SH-SY5Y (cell line): ENCODE measurements at regions not wholly inside any gene's neighbourhood (a gene's known extent, or its start where the extent isn't known, plus 50 kb on each side); places are given as distances from the start of the nearest gene placed in this dataset.

Source experiments
- GATA2 ChIP-seq: IDR thresholded peaks from 2 replicates; pipeline ENCODE4 v1.6.1; 2011; ENCODE audit warnings: mild to moderate bottlenecking, low read depth, low read length
- GATA3 ChIP-seq: IDR thresholded peaks from 2 replicates; pipeline ENCODE4 v1.6.1; 2011; ENCODE audit warnings: low read depth, mild to moderate bottlenecking, low read length, moderate library complexity

DNA sequence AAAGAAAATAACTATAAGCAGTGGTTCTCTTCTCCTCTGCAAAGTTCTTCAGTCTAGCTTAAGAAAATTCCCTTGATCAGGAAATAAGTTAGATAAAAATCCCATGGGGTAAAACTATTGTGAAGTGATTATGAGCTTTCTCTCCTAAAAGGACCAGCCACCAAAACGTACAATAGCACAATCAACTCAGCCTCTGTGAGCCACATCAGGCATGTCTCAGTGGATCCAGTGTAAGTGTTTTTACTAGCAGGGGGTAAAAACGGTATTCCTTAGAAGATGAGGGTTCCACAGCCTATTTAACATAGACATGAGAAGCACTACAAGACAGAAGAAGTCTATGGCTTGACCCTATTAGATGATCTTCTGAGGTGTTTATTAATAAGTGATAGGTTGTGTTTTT lies 503.2 kb downstream of the PIK3C3 start:
- TF ChIP-seq GATA3 (no peak), GATA2 (no peak)

DNA sequence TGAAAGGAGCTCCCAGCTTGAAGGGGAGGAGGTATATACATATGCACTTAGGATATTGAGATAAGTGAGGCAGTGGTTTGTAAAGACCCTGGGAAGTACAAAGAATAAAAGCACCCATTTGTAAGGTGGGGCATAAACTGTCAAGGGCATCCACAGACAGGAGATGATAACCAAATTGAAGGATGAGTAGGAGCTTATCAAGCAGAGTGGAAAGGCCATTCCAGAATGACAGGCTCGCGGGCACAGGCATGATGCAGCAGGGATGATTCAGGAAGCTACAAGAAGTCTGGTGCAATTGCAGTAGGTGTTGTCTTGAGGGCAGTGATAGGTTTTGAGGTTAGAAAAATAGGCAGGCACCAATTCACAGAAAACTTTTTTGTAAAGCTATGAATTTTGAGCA lies 504.8 kb downstream of the PIK3C3 start:
- TF ChIP-seq GATA3 (no peak), GATA2 (no peak)

DNA sequence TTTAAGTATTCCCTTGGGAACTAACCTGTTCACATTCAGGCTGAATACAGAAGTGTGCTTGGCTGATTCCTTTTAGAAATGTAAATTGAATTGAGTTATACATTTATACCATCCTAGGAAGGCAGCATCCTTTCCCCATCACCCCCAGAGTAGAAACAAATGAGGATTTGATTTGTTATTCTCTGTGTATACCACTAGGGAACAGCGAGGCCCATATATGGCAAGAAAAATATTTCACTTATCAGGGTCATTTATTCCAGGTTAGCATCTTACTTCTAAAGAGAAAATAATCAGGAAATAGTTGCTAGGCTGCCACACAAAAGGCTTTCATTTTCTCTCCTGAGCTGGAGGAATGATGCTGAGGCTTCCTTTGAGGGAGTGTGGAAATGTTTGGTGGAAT lies 516.9 kb downstream of the PIK3C3 start:
- TF ChIP-seq GATA3 = no peak
- no peak for TF ChIP-seq GATA2

DNA sequence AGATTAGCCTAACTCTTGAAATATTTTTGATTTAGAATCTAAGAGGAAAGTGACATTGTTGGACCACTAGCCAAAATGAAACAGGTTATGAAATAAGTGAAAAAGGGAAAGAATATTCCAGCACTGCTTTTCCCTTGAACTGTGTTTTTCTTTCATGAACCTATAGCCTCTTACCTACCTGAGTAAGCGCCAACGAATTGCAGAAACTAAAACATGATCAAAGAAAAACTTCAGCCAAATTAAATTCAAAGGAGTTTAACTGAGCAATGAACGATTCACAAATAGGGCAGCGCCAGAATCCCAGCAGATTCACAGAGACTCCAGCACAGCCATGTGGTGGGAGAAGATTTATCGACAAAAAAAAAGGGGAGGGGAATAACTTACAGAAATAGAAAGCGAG lies 518.6 kb downstream of the PIK3C3 start:
- TF ChIP-seq GATA2 (no peak), GATA3 (no peak)

DNA sequence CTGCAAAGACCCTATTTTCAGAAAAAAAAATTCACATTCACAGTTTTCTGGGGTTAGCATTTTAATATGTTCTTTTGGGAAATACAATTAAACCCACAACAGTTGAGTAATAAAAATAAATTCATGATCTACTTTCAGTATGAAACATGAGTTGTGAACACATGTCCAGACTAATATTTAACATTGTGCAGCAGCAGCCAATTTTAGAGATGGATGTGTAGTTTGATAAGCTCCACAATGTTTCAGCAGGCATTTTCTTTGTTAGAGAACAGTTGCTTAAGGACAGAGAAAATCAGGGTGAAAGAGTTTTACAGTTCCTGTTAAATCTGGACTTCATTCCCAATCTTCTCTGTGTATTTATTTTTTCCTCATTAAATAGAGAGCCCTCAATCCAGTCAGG lies 519.5 kb downstream of the PIK3C3 start:
- TF ChIP-seq GATA2 (no peak), GATA3 (no peak)

DNA sequence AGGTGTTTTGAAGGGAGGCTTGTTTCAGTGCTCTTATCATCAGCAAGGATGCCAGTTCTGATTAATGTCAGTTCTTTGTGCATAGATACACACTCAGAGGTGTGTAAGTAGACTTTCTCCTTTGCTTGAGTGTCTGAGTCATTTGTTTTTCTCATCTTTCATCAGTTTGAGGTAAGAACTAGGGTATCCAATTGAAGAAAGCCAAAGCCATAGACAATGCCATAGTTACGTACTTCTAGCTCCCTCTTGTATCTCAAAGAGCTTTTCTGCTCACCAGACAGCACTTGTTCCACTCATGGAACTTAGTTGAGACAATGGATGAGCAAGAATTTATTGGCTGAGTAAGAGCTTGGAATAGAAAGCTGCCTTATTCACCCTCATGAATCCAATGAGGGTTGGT lies 520.1 kb downstream of the PIK3C3 start:
- TF ChIP-seq GATA2 = no peak

DNA sequence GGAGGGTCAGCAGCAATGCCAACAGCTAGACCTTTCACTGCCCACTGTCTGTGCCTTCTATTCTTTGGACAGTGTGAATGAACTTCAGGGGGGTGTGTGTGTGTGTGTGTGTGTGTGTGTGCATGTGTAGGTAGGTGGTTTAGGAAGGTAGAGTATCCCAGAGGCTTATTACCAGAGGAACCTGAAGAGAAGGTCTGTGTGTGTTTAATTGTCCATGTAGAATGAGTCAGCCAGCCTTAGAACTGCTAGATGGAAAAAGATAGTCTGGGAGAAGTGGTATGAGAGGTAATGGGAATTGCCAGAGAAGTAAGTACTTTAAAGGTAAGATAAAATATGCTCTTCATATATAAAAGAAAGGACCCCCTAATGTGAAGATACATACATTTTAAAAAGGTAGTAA lies 522.2 kb downstream of the PIK3C3 start:
- no peak for TF ChIP-seq GATA2
- TF ChIP-seq GATA3 = no peak

DNA sequence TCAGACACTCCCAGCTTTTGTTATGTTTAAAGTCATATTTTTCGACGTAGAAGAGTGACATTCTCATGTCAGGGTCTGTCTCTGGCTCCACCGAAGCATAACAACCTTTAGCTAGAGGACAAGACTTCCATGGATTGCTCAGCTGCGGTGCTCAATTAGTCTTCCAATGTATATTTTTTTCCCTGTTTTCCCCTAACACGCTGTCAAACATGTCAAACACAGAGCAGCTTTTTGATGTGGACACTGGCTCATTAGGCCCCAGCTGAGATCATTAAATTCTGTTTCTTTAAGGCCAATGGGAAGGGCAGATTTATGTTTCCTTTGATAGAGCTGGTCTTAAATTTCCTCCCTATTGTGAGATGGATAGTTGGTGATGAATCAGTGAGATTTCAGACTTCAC lies 525.4 kb downstream of the PIK3C3 start:
- no peak for TF ChIP-seq GATA2
- TF ChIP-seq GATA3 = no peak

DNA sequence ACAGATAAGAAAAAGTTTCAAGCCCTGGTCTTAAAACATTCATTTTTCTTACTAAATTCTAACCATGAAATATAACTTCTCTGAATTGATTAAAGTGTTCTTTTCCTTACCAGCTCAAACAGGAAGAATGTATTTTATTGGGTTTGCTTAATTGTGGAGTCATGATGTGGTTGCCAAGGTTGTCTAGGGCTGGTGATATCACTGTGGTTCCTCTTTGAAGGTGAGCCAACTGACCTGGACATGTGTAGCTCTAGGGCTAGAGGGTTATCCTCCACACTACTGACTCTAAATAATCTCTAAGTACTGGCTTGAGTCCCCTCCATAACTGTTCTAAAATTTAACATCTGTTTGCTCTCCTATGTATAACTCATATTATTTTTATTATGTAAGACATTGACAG lies 529.6 kb downstream of the PIK3C3 start:
- no peak for TF ChIP-seq GATA3

DNA sequence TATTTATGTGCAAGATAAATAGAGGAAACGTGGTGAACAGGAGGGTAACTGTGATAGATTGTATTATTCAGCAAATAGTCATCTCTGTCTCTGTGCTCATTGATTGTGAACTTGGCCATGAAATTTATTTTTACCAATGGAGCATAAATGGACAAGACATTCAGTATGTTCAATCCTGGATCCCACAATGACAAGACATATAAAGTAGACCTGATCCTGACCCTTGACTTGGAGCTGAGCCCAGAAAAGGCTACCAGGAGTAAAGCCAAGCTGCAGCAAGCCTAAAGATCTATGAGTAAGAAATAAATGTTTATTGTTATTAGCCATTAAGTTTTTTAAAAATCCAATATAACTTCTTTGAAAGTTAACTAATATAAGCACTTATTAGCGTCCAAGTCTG lies 531.2 kb downstream of the PIK3C3 start:
- TF ChIP-seq GATA3 = no peak

DNA sequence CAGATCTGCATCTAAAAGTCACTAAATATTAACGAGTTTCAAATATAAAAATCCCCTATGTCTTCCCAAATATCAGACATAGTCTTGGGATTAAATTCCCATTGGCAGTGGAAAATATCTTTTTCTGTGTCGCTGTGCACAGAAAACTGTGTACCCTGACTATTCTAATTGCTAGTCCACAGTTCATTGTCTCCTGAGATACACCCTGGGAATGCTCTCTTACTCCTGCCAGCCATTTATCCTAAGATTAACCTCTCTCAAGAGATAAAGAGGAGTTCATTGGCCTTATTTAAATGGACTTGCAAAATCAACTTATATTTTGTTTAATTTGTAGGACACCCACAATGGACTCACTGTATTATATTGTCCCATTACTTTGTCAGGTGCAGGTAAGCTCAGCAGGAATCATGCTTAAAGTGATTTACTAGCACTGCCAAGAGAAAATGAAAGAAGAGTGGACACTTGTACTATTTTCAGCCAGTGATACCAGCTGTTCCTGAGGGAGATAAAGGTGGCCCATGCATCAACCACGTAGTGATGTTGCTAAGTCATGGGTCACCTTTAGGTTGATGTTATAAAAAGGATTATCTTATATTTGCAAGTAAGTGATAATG lies 553.8 kb downstream of the PIK3C3 start:
- TF ChIP-seq GATA2 = no peak
- TF ChIP-seq GATA3 = no peak

DNA sequence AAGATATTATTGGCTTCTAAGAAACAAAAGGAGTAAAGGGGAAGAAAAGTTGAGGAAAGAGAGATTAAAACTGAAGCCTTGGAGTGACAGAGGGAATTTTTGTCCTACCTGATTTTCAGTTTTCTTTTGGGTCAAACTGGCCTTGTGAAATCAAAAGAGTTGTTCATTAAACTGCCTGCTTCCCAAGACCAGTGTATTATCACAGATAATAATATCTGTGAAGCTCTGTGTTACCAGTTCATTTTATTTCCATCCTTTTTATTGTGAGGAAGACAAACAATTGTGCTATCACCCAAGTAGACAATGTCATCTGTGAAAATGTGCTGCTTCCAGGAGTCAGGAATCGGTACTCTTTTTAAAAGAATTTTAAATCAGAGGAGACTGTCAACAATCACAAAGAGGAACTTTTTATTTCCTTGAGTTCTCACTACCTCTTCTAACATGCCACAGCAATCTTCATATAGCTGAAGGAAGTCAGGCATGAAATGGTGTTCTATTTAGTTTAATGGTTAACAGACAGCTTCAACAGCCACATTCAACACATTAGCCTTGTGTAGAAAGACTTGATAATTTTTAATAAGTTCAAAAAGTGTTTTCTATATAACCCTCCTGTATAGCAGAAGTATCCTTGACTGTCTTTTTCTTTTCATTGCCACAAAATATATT lies 554.8 kb downstream of the PIK3C3 start:
- TF ChIP-seq GATA3 (no peak), GATA2 (no peak)

DNA sequence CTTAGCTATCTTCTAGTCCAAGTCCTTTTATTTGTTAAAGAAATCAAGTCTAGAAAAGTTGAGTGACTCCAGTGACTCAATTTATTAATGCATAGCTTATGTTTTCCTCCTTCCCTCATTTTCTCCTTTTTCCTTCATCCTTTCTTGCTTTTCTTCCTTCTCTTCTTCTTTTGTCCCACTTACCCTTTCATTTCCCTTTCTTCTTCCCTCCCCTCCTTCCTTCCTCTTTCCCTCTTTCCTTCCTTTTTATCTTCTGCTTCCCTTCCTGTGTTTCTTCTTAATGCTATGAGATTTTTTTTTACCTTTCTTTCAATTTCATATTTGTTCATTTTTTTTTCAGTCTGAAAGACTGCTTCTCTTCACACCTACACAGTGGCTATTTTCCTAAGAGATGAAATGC lies 555.5 kb downstream of the PIK3C3 start:
- TF ChIP-seq GATA3 = no peak
- TF ChIP-seq GATA2 = no peak

DNA sequence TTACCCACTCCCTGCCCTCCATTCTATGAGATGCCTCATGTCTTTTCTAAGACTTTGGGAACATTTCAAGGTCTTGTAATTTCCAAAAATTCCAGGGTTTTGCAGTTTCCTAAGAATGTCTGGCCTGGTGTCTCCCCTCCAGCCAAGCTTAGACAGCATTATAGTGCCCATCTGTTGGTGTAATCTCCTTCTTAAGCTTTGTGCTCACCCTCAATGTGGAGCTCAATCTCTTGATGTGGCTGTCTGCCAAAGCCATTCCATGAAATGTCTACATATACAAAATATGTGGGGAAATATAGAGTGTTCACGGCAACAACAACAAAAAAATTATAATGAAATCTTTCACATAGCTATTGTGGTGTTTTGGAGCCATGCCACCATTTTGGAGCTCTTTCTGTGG lies 558.4 kb downstream of the PIK3C3 start:
- no peak for TF ChIP-seq GATA2
- TF ChIP-seq GATA3 = no peak

DNA sequence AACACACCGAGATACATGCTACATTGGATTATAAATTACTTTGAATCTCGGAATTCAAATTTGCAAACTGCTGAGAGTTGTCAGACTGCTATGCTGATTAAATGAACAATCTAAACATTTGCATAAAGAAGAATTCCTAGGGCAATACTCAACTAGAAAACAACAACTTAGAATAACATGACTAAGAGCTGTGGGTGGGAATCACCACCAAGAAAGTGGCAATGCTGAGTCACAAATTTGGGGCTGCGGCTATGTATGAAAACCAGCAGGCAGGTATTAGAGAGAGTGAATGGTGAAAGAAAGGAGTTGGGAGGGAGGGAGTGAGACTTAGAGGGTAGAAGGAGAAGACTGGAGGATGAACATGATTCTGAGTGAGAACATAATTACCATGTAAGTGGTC lies 559.5 kb downstream of the PIK3C3 start:
- no peak for TF ChIP-seq GATA2
- no peak for TF ChIP-seq GATA3

DNA sequence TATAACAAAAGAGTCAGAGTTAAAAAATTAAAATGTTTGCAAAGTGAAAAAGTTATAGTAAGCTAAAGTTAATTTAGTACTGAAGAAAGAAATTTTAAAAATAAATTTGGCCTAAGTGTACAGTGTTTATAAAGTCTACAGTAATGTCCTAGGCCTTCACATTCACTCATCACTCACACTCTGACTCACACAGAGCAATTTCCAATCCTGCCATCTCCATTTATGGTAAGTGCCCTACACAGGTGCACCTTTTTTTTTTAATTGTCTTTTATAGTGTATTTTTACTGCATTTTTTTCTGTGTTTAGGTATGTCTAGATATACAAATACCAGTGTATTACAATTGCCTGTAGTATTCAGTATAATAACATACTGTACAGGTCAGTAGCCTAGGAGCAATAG lies 562.9 kb downstream of the PIK3C3 start:
- TF ChIP-seq GATA3 = no peak
- TF ChIP-seq GATA2 = no peak

DNA sequence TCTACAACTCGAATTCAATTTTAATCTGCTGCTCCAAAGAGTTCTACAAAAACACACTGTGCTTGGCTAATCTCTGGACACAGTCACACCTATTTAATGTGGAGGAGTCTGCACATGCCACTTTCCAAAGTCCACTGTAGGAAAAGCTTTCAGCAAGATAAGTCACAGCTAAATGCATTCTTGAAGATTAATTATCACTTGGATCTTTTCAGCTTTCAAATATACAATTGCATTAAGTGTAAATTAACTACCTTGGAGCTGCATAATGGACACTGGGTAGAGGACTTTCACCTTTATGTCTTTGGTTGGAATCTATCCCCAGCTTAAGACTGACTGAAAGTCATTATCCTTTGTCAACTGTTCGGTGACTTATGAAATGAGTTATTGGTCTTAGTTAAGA lies 565.1 kb downstream of the PIK3C3 start:
- TF ChIP-seq GATA3 (no peak), GATA2 (no peak)
